ENCODE measurements at regions not wholly inside any gene's neighbourhood (a gene's known extent, or its start where the extent isn't known, plus 50 kb on each side); places are given as distances from the start of the nearest gene placed in this dataset.
"Not testable (repeated sequence)": the region's sequence is repeated elsewhere in the genome, so short reads cannot be mapped to it uniquely, and the experiment has no call there.

DNA sequence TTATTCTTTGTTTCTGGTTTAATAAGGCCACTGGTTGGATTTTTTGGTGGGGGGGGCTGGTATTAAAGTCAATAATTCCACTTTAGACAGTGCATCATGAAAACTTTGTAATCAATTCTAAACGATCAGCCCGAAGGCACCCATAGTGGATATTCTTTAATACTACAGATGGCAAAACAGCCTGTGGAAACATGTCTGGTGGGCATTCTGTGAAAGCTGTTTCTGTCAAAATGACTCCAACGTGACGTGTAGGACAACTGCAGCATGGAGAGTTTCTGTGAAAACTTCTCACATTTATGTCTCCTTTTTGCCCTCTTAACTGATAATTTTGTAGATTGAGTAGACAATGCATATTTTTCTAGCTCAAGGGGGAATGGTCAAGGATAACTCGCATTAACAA is 185.8 kb upstream of the FLRT2 start:
- no peak for DNase-seq

DNA sequence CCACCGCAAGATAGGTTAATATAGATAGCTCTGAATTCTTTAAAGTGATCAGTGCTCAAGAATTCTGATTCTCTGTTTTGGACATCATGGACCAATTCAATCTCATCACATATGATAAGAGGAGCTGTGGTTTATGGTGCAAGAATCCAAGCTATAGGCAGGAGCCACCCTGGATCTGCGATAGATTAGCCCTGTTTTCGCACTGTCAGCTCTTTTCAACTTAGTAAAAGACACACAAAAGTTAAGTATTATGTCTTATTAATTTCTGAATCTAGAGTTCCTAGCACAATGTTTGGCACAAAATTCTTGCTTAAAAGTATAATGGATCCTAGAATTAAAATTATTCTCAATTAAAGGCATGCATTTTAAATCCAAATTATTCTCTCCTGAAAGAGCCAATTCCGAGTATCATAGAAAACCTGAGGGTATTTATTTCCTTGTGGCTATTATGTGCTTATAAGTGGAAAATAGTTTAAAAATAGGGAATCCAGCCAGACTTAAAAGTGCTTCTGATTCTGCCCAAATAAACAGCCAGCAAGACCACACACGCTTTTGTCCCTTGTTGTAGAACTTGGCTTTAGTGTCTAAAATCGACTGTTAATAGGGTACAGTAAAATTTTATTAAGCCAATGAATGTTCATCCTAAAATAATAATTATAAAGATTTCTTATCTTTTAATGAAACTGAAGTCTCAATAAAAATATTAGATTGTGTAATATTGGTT is 184.9 kb upstream of the FLRT2 start:
- no peak for DNase-seq

DNA sequence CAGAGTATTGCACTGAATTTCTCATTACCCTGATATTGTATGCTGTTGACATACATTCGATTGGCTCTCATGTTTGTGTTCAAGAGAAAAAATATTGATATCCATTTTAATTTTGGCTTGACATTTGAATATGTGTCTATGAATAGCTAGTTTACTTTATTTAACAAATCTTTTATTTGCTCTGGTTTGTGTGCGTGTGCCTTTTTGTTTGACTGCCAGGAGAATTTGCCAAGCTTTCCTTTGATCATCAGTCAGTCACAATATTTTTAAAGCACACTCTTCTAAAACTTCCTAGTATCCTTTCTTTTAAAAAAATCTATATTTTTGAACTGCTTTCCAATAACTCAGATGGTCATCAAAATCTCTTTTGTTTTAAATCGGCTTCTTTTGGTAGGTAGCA is 179.3 kb upstream of the FLRT2 start:
- no peak for DNase-seq

DNA sequence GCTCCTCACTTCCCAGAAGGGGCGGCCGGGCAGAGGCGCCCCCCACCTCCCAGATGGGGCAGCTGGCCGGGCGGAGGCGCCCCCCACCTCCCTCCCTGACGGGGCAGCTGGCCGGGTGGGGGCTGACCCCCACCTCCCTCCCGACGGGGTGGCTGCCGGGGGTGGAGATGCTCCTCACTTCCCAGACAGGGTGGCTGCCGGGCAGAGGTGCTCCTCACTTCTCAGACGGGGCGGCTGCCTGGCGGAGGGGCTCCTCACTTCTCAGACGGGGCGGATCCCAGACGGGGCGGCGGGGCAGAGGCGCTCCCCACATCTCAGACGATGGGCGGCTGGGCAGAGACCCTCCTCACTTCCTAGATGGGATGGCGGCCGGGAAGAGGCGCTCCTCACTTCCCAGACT is 177.4 kb upstream of the FLRT2 start:
- DNase-seq = not testable (repeated sequence)

DNA sequence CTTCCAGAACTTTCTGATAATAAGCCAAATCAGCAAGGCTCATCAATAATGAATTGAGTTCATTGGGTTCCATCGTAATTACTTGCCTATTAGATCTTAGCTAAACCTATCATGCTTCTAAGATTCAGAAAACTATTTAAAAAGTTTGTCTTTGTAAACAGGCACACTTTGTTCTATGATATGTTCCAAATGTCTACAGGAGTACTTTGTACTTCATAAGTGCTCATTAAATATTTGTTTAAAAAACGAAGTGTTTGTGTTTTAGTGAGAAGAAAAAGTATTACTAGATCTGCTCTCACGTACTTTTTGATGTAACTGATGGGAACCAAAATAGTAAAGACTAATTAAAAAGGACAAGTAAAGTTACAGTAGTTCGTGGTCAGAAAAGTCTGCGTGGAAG is 172.8 kb upstream of the FLRT2 start:
- DNase-seq = no peak

DNA sequence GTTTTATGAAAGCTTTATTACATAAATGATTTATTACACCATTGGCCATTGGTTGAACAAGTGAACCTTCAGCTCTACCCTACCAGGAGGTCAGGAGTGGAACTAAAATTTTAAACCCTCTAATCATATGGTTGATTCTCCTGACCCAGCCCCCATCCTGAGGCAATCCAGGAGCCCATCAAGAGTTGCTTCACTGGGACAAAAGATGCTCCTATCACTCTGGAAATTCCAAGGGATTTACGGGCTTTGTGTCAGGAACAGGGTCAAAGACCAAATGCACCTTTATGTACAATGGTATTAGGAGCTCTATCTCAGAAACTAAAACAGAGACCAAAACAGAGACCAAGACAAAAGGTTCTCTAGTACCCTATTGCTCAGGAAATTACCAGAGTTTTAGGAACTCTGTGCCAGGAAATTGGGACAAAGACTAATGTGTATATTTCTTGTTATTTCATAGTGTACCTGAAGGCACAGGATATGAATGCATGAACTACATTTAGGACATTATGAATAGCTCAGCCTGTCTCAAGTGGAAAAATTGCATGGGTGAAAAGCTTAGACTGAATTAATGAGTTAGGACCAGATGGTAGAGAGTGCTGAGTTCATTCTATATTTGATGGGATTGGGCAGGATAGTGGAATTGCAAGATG is 171.7 kb upstream of the FLRT2 start:
- no peak for DNase-seq

DNA sequence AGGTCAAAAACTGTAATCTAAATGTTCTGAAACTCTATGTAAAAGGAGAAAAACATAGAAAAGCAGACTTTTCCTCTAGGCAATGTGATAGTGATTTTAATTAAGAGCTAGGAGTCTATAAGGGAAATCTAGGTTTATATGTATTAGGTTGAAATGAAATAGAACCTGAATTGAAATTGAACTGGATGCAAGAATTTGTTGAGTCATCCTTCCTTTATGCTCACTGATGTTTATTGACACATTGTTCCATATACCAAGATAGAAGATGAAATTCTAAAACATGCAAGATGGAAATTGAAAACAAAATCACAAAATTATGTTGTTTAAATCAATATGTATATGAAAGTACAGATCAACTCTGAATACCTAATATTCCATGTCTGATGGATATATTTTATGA is 170.4 kb upstream of the FLRT2 start:
- DNase-seq = no peak

DNA sequence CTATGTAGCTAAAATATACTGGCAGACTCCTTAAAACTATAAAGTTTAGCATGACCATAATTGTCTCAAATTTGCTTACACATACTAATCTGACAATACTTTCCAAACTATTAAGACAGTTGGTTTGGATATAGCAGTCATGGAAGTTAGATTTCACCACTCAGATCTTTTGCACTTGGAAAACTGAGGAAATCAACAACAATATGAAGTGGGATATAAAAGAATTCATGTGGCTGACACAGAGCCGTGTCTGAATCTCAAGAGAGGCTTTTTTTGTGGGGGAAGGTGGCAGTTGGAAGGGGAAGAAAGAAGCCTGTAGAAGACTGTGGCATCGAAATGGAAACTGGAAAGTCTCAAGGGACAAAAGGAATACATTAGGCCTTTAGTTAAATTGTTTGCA is 166.6 kb upstream of the FLRT2 start:
- no peak for DNase-seq

DNA sequence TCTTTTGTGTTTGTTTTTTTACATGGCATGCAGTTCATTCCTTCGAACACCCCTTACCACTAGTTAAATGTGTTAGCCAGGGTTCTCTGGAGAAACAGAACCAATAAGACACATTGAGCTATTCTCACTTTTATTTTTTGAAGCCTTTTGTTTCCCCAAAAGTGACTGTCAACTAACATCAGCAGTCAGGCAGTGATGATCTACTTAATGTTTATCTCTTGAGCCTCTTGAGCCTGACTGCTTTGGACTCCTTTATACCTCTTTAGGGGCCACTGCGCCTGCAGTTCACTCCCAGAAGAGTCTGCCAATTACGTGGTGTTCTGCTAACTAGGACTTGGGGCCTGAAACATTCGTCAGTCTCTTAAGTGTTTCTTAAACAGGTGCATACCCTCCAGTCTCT is 163.7 kb upstream of the FLRT2 start:
- DNase-seq = no peak

DNA sequence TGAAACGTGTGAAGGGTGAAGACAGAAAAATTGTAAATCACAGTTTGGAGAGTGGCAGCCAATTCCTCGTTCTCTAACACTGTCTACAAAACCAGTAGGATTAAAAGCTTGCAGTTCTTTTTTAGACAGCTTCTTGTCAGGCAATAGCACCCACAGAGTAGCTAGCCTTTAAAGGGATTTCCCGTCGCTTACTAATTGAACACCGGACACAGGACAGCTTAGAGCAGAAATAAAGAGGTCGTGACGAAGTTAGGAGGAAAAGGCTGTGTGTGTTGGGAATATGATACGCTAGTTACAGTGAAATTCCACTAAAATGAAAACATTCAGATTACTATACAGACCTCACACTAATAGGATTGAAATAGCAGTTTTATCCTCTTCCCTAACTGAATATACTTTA is 149.1 kb upstream of the FLRT2 start:
- DNase-seq = no peak

DNA sequence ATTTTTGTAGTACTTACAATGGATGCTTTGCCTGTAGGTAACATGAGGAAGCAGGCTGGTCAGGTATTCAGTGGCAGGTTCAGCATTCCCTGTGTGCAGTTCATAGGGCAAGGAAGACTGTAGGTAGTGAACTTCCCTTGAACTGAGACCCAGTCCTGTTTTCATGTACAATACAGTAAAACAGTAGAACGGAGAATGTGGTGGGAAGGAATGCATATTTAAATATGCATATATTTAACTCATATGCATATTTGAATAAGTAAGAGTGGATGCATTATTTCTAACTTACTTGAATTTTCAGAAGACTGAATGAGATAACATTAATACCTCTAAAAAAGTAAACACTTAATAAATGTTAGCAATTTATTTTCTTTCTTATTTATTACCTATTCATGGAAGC is 147.6 kb upstream of the FLRT2 start:
- no peak for DNase-seq

DNA sequence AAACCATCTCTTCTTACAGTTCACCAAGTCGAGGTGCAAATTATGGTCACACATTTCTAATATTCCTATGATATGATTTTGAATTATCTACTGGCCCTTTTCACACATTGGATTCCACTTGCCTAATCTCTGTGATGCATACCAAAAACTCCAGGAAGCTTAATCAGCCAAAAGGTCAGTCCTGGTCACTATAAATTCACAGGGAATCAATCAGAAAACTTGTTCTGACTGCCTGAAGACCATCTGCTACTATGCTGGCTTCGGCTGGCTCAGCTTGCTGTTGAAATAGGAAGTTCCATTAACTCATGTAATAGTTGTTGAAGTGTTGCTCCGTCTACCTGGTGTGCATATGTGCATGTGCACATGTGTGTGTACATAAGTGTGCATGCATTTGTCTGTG is 142.8 kb upstream of the FLRT2 start:
- DNase-seq = no peak

DNA sequence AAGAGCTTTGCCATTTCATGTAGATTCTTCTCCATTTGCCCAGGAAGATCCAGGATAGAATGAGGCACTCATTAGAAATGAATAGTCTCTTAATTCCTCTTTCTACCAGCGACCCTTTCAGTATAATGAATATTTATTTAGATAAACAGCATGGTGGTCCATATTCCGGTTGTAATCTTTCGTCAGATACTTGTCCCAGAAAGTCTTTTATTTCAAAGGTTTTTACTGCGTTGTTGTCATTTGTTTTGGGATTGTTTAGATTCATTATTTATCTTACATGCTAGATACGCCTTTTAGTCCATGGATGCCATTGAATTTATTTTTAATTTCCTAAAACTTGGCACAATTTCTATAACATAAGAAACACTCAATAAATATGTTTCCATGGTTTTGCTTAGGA is 139.7 kb upstream of the FLRT2 start:
- DNase-seq = no peak

DNA sequence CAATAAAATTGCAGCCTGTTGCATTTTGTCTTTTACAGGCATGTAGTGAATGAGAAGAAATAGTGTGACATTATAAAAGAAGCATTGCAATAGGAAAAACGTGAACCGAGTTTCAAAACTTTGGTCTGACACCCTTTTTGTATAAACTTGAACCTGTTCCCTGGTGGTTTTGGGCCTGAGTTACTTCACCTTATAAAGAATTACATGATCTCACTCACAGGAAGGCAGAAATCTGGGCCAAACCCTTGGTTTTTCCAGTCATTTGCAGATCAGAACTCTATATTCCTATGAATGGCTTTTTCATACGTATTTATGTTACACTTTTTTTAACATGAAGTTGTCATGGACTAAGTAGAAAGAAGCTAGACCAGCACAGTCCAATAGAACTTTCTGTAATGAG is 138.5 kb upstream of the FLRT2 start:
- DNase-seq = no peak

DNA sequence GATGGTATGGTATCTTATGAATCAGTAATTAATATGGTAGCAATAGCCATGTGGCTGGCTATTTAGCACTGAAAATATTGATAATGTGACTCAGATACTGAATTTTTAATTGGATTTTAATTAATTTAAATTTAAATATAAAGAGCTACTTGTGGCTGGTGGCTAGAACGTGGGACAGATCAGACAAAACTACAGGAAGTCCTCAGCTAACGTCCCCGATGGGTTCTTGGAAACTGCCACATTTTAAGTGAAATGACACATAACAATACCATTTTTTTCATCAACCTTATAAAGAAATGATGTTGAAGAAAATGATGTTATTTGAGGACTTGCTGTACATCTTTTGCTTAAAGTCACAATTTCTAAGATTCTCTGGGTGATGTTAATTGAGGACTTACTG is 138.1 kb upstream of the FLRT2 start:
- DNase-seq = no peak

DNA sequence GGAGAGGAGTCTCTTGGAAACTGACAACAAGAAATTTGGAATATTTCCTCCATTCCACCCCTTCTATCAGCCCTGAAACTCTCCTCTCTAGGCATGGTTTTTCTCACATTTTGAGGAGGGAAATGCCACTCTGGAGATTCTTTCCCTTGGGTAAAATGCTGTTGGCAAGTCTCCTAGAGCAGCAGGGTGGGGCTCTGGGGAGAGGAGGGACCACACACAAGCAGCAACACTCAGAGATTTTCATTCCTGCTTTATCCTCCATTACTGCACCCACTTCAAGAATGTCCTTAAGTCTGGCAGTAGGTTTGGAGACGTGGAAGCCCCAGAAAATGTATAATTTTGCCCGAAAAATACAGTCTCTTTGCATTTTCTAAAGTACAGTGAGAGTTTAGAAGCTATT is 130.8 kb upstream of the FLRT2 start:
- DNase-seq = no peak

DNA sequence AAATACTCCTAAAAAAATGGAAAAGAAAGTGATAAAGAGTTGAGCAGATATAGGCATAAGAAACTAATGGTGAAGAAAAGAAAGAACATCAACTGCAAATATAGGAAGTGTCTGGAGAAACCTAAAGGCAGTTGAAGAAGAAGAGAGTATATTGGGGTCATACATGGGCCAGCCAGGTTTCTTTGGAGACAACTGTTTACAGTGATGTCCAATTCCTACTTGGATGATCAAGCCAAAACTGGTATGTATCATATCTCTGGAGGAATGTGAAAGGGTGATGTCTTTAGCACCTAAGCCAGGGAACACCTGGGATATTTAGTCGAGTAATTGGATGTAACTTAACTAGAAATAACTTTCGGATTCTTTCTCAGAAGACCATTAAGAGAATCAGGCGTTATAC is 129.3 kb upstream of the FLRT2 start:
- DNase-seq = no peak

DNA sequence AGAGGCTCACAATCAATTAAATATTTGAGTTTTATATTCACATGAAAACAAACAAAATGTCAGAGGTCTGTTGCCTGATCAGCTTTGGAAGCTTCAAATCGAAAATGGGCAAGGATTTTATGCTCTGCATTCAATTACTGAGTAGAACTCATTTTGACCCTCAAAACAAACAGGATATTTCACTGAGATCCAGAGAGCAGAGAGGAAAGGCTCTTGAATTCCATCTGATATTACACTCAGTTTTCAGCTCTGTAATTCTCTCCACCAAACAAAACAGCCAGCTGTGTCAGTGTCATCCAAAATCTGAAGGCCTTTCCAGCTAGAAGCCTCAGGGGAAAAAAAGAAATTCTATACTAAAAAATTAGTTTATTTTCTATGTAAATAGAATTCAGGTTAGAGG is 128.6 kb upstream of the FLRT2 start:
- no peak for DNase-seq

DNA sequence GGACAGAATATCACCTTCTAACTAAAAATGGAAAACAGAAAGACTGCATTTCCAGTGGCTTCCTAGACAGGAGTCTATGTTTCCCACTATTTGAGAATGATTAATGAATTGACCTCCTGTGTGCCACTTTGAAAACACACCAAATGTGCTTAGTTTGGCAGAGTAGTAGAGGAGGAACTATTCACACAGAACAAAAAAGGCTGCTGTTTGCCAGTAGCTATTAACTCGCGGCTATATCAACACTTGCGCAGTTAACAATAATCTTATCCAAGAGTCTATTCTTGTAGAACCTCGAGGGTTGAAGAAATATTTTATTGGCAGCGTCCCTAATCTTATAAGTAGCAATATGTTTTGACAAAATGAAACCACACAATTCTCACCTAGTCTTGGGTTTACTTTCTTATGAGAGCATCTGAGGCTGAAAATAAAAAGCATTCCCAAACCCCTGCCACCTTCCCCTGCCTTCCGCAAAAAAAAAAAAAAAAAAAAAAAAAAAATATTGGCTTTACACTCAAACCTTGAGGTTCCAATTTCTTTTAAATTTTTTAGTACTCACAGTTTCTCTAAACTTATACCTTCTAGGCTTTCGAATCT is 127.3 kb upstream of the FLRT2 start:
- no peak for DNase-seq

DNA sequence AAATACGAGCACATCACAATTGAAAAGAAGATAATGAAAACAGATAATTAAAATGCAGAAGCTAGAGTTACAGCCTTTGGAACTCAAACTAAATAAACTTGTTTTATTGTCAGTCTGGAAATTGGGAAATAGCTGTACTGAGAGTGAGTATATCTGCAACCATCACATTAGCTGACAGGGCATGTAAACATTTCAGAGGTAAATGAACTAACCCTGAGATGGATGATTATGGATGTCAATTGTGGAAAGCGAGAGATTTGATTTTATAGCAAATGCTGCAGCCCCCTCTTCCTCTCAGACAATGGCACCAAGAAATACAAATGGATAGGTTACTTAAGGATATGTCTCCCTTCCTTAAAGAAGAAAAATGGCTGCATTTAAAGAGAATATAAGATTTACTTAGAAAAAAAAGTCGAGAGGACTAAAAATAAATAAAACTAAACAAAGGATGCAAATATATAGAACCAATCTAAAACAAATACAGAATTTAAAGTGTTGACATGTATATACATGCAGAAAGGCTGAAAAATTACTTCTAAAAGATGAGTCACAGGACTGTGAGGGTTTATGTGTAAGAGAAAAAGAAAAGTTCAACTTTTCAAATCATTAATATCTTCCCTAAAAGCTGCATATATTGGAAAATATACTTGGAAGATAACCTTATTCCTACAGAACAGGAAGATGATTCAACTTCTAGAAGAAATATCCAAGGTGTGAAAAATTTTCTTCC is 120.3 kb upstream of the FLRT2 start:
- no peak for DNase-seq

DNA sequence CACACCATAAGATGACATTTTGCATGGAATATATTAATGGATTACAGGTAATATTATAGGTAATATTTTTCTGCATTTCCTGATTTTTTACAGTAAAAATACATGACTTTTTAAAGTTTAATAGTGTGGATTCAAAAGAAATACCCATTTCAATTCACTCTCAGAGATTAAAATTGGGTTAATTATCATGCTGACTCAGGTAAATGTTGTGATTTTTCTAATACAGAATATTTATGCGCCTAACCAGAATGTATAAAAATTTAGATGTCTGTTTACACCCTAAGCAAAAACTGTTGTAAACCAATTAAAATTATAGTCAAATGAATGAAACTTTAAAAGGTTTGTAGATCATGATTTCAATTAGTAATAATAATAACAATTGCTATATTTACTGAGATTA is 117.2 kb upstream of the FLRT2 start:
- no peak for DNase-seq

DNA sequence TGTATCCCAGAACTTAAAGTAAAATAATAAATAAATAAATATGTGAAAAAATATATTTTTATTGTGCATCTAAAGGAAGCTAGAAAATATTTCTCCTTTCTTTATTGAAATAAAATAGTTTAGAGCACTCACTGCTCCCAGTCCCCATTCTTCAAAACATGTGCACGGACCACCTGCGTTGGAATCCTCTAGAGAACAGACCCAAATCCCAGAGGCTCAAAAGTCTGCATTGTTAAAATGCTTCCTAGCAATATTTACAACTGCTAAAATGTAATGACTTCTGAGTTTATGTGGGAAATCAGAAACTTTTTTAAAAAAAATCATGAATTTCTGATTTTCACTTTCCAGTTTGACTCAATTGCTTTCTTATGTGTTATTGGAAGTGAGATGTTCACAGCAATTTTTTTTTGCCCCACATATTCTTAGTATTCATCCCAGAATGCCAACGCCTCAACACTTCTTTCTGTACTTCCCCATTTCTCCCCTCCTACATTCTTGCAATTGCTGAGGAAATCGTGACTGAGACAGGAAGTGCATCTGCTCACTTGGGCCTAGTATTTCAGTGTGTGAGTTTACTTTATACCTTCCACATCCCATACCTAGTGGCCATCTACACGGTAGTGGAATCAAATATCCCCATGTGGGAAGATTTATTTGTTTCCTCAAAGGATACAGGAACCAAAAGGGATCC is 116.0 kb upstream of the FLRT2 start:
- no peak for DNase-seq
